ENCODE measurements at regions not wholly inside any gene's neighbourhood (a gene's known extent, or its start where the extent isn't known, plus 50 kb on each side); places are given as distances from the start of the nearest gene placed in this dataset.

DNA sequence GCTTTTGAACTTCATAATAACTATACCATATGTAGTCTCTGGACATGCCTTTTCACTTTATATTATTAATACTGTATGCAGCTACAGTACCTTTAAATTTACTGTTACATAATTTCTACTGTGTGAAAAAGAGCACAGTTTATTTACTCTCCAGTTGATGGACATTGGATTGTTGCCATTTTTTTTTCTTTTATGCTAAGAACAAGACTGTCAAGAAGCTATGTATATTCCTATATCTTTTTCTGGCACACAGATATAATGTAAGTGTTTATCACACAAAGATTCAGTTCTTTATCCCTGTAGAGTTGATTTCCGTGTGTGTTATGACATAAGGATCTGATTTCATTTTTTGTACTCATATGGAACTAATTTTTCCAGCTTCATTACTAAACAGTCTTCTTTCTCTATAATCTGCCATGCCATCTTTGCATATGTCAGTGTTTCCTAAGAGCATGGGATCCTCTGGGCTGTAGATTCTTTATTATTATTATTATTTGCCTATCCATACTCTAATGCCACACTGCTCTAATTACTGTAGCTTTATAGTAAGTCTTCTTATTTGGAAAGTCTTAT lies 593.0 kb upstream of the ATP2B1 start:
- WGBS, 2 donors, result 32 to 35% methylated on average over 1 of the region's 1 CpG
- DNase-seq (no peak), ATAC-seq (no peak)
- Histone ChIP-seq H3K4me3 (no peak overlapping the region), H3K27ac (no peak overlapping the region), H3K4me1 (no peaks in the 10 kb centered on the region), H3K27me3 (no peaks in the 10 kb centered on the region), H3K9me3 (no peaks in the 10 kb centered on the region), H3K36me3 (replicated peaks in 1 of 2; ENCODE audit: insufficient read depth in 1 of 2, low read depth in 2 of 2) (no peaks in the 10 kb centered on the region)
- TF ChIP-seq POLR2A (IDR thresholded peaks at IDR 0.05), result no peak
- TF ChIP-seq, protein P1, sequence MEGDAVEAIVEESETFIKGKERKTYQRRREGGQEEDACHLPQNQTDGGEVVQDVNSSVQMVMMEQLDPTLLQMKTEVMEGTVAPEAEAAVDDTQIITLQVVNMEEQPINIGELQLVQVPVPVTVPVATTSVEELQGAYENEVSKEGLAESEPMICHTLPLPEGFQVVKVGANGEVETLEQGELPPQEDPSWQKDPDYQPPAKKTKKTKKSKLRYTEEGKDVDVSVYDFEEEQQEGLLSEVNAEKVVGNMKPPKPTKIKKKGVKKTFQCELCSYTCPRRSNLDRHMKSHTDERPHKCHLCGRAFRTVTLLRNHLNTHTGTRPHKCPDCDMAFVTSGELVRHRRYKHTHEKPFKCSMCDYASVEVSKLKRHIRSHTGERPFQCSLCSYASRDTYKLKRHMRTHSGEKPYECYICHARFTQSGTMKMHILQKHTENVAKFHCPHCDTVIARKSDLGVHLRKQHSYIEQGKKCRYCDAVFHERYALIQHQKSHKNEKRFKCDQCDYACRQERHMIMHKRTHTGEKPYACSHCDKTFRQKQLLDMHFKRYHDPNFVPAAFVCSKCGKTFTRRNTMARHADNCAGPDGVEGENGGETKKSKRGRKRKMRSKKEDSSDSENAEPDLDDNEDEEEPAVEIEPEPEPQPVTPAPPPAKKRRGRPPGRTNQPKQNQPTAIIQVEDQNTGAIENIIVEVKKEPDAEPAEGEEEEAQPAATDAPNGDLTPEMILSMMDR (IDR thresholded peaks at IDR 0.05), result no peak
- intact Hi-C loops (cut with DNase I), result no loop called here

DNA sequence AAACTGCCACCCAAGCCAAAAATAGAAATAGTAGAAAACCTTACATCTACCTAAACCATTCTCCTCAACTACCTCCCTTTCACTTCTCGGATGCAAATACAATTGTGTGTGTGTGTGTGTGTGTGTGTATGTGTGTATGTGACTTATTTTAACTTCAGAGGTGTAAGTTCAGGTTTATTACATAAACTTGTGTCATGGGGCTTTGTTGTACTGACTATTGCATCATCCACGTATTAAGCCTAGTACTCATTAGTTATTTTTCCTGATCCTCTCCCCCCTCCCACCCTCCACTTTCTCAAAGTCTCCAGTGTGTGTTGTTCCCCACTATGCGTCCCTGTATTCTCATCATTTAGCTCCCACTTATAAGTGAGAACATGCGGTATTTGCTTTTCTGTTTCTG lies 592.5 kb upstream of the ATP2B1 start:
- no peaks in the 10 kb centered on the region for H3K4me1 ChIP-seq
- 61 to 75% methylated on average over 4 of the region's 4 CpGs for WGBS, 2 donors
- H3K36me3 ChIP-seq (replicated peaks in 1 of 2; ENCODE audit: insufficient read depth in 1 of 2, low read depth in 2 of 2), result no peaks in the 10 kb centered on the region
- TF ChIP-seq, protein P1 (IDR thresholded peaks at IDR 0.05), result no peak
- TF ChIP-seq POLR2A (IDR thresholded peaks at IDR 0.05), result no peak
- intact Hi-C loops (cut with DNase I), result no loop called here
- DNase-seq (no peak), ATAC-seq (no peak)
- no peaks in the 10 kb centered on the region for H3K27me3 ChIP-seq
- H3K4me3 ChIP-seq, result no peak overlapping the region
- no peaks in the 10 kb centered on the region for H3K9me3 ChIP-seq
- H3K27ac ChIP-seq, result no peak overlapping the region

DNA sequence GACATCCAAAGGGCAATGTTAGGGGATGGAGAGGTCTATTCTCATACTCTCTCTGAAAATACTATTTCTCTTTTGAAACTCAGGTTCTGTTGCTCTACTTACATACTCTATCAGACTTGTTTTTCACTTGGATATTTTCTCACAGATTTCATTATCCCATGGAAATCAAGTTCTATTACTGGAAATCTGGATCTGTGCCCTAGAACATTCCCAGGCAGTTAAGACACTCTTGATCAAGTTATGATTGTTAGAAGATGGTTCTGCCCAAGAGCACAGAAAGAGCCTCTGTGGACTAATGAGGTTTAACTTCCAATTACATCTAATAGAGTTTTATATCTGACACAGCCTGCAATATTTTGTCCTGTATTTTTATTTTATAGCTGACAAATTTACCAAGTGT lies 591.0 kb upstream of the ATP2B1 start:
- DNase-seq, result no peak
- no peak for ATAC-seq
- Histone ChIP-seq H3K4me3 (no peak overlapping the region), H3K27me3 (no peaks in the 10 kb centered on the region), H3K4me1 (no peaks in the 10 kb centered on the region), H3K27ac (no peak overlapping the region), H3K9me3 (no peaks in the 10 kb centered on the region), H3K36me3 (replicated peaks in 1 of 2; ENCODE audit: insufficient read depth in 1 of 2, low read depth in 2 of 2) (no peaks in the 10 kb centered on the region)
- TF ChIP-seq POLR2A (IDR thresholded peaks at IDR 0.05), result no peak
- TF ChIP-seq, protein P1 (IDR thresholded peaks at IDR 0.05), result no peak
- intact Hi-C loops (cut with DNase I), result no loop called here

DNA sequence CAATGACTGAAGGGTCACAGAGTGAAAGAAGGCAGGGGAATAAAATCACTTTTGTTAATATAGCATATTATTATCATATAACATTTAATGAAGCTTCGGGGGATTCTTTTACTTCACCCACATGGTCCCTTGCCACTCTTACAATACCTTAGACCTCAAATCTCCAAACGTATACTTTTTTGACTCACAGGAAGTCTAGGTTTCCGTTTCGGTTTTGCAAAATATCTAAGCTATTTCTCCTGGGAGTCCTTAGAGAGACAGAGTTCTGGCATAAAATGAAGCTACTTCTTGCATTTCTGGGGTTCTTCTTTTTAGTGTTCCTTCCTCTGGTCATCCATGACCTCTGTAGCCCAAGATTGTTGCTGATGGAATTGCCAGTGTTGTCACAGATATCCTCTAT lies 590.5 kb upstream of the ATP2B1 start:
- Histone ChIP-seq H3K4me3 (no peak overlapping the region), H3K9me3 (no peaks in the 10 kb centered on the region), H3K27ac (no peak overlapping the region), H3K4me1 (no peaks in the 10 kb centered on the region), H3K36me3 (replicated peaks in 1 of 2; ENCODE audit: insufficient read depth in 1 of 2, low read depth in 2 of 2) (no peaks in the 10 kb centered on the region), H3K27me3 (no peaks in the 10 kb centered on the region)
- WGBS, 2 donors, result 61 to 73% methylated on average over 4 of the region's 4 CpGs
- TF ChIP-seq POLR2A (IDR thresholded peaks at IDR 0.05), result no peak
- TF ChIP-seq, protein P1 (IDR thresholded peaks at IDR 0.05), result no peak
- intact Hi-C loops (cut with DNase I), result no loop called here
- DNase-seq (no peak), ATAC-seq (no peak)

DNA sequence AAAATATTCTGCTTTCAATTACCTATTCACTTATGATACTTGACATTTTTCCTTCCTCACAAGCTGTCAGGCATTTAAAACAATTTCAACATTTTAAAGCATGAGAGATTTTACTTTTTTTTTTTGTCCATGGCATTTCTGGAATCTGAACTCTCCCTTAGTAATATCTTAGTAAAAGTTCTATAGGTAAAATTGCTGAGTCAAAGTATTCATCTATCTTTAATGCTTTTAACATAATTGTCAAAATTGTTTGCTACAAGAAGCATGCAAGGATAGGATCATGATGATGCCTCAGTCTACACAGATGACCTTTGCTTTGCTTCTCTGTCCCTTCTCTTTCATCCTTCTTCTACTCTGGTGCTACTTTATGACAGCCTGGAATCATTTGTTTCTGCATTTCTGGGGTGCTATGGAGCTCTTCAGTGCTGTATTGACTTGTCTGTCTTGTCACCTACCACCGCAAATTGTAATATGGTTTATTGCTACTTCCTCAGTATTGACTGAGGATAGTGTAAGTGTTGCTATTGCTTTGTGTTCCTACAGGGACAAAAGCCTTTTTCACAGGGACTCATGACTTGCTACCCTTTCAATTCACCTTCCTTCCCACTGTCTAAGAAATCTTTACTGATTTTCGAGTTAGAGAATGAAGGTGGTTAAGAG lies 589.8 kb upstream of the ATP2B1 start:
- TF ChIP-seq POLR2A (IDR thresholded peaks at IDR 0.05), result no peak
- TF ChIP-seq, protein P1 (IDR thresholded peaks at IDR 0.05), result no peak
- 71 to 88% methylated on average over 2 of the region's 2 CpGs for WGBS, 2 donors
- ATAC-seq (no peak), DNase-seq (no peak)
- Histone ChIP-seq H3K36me3 (replicated peaks in 1 of 2; ENCODE audit: insufficient read depth in 1 of 2, low read depth in 2 of 2) (no peaks in the 10 kb centered on the region), H3K4me1 (no peaks in the 10 kb centered on the region), H3K9me3 (no peaks in the 10 kb centered on the region), H3K27ac (no peak overlapping the region), H3K27me3 (no peaks in the 10 kb centered on the region), H3K4me3 (no peak overlapping the region)
- intact Hi-C loops (cut with DNase I), result no loop called here
